H9 (cell line): ENCODE measurements at regions not wholly inside any gene's neighbourhood (a gene's known extent, or its start where the extent isn't known, plus 50 kb on each side); places are given as distances from the start of the nearest gene placed in this dataset.

ENCODE experiments used
- DNase-seq: peaks from one replicate; pipeline ENCODE4 v3.0.0-alpha.2; 2017
- H2AFZ ChIP-seq: one replicate; pipeline ENCODE4 v1.6.1; 2013; ENCODE audit warnings: mild to moderate bottlenecking, low read length, control low read depth, moderate library complexity
- H2AK5ac ChIP-seq: 2 replicates; pipeline ENCODE4 v1.6.1; 2013; ENCODE audit warnings: low read length, control low read depth, mixed read lengths; ENCODE audit not compliant: insufficient read length
- H2BK120ac ChIP-seq: one replicate; pipeline ENCODE4 v1.6.1; 2013; ENCODE audit warnings: low read depth, mild to moderate bottlenecking, low read length, control low read depth, inconsistent platforms; ENCODE audit not compliant: poor library complexity, severe bottlenecking
- H2BK12ac ChIP-seq: 2 replicates; pipeline ENCODE4 v1.6.1; 2013; ENCODE audit warnings: low read length, control low read depth, mixed read lengths, low read depth; ENCODE audit not compliant: insufficient read length
- H2BK15ac ChIP-seq: 2 replicates; pipeline ENCODE4 v1.6.1; 2013; ENCODE audit warnings: low read depth, low read length, control low read depth
- H2BK20ac ChIP-seq: one replicate; pipeline ENCODE4 v1.6.1; 2013; ENCODE audit warnings: low read depth, mild to moderate bottlenecking, low read length, control low read depth, inconsistent platforms; ENCODE audit not compliant: poor library complexity, severe bottlenecking
- H2BK5ac ChIP-seq: 2 replicates; pipeline ENCODE4 v1.6.1; 2013; ENCODE audit warnings: low read length, control low read depth, mixed read lengths; ENCODE audit not compliant: insufficient read length
- H3K14ac ChIP-seq: 2 replicates; pipeline ENCODE4 v1.6.1; 2013; ENCODE audit warnings: low read length, control low read depth; ENCODE audit not compliant: insufficient read depth
- H3K18ac ChIP-seq: 2 replicates; pipeline ENCODE4 v1.6.1; 2013; ENCODE audit warnings: low read depth, mild to moderate bottlenecking, mixed read lengths, low read length, control low read depth; ENCODE audit not compliant: insufficient read length
- H3K23ac ChIP-seq: 2 replicates; pipeline ENCODE4 v1.6.1; 2013; ENCODE audit warnings: low read length, control low read depth, mixed read lengths, low read depth; ENCODE audit not compliant: insufficient read length
- H3K23me2 ChIP-seq: 2 replicates; pipeline ENCODE4 v1.6.1; 2013; ENCODE audit warnings: low read depth, mild to moderate bottlenecking, mixed read lengths, low read length, control low read depth; ENCODE audit not compliant: insufficient read length, poor library complexity, severe bottlenecking
- H3K27ac ChIP-seq: 2 replicates; pipeline ENCODE4 v1.5.1; 2013; ENCODE audit warnings: low read length, control low read depth, mixed read lengths, low read depth; ENCODE audit not compliant: insufficient read length
- H3K27me3 ChIP-seq: 2 replicates; pipeline ENCODE4 v1.6.1; 2013; ENCODE audit warnings: low read length, control low read depth, inconsistent platforms; ENCODE audit not compliant: insufficient read depth
- H3K4ac ChIP-seq: 2 replicates; pipeline ENCODE4 v1.6.1; 2013; ENCODE audit warnings: low read depth, mild to moderate bottlenecking, control low read depth, inconsistent platforms, low read length, moderate library complexity
- H3K4me1 ChIP-seq: 2 replicates; pipeline ENCODE4 v1.6.1; 2013; ENCODE audit warnings: low read length, control low read depth, inconsistent platforms; ENCODE audit not compliant: insufficient read depth
- H3K4me2 ChIP-seq: 2 replicates; pipeline ENCODE4 v1.6.1; 2013; ENCODE audit warnings: low read length, control low read depth, mixed read lengths; ENCODE audit not compliant: insufficient read length, insufficient read depth
- H3K56ac ChIP-seq: 2 replicates; pipeline ENCODE4 v1.6.1; 2013; ENCODE audit warnings: low read depth, mild to moderate bottlenecking, mixed read lengths, low read length, control low read depth; ENCODE audit not compliant: insufficient read length
- H3K79me1 ChIP-seq: 2 replicates; pipeline ENCODE4 v1.6.1; 2013; ENCODE audit warnings: low read depth, mild to moderate bottlenecking, moderate library complexity, low read length, control low read depth, inconsistent platforms; ENCODE audit not compliant: insufficient read depth, poor library complexity, severe bottlenecking
- H3K79me2 ChIP-seq: 2 replicates; pipeline ENCODE4 v1.6.1; 2013; ENCODE audit warnings: low read length, control low read depth, inconsistent platforms; ENCODE audit not compliant: insufficient read depth
- H3K9ac ChIP-seq: 2 replicates; pipeline ENCODE4 v1.6.1; 2013; ENCODE audit warnings: low read length, control low read depth, mixed read lengths; ENCODE audit not compliant: insufficient read length; ENCODE audit errors: extremely low read depth
- H3K9me3 ChIP-seq: one replicate; pipeline ENCODE4 v1.6.1; 2013; ENCODE audit warnings: low read depth, low read length, inconsistent platforms; ENCODE audit not compliant: control insufficient read depth
- H3T11ph ChIP-seq: one replicate; pipeline ENCODE4 v1.6.1; 2013; ENCODE audit warnings: mild to moderate bottlenecking, low read length, control low read depth, inconsistent platforms
- H4K20me1 ChIP-seq: one replicate; pipeline ENCODE4 v1.6.1; 2013; ENCODE audit not compliant: control insufficient read depth, insufficient read length, insufficient read depth
- H4K5ac ChIP-seq: 2 replicates; pipeline ENCODE4 v1.6.1; 2013; ENCODE audit warnings: low read depth, mild to moderate bottlenecking, mixed read lengths, low read length, control low read depth; ENCODE audit not compliant: insufficient read length
- H4K8ac ChIP-seq: replicated peaks from 2 replicates; pipeline ENCODE4 v1.6.1; 2013; ENCODE audit warnings: low read length, control low read depth, mixed read lengths, low read depth; ENCODE audit not compliant: insufficient read length
- H4K91ac ChIP-seq: 2 replicates; pipeline ENCODE4 v1.6.1; 2013; ENCODE audit warnings: low read depth, mild to moderate bottlenecking, moderate library complexity, mixed read lengths, low read length, control low read depth; ENCODE audit not compliant: insufficient read length
- H3K27ac Mint-ChIP-seq, 3 experiments: 2 replicates in 2 of 3; 3 replicates in 1 of 3; pipeline ENCODE4 v1.8.0; 2020 to 2021; ENCODE audit warnings: mixed read lengths in 3 of 3, mild to moderate bottlenecking in 1 of 3, moderate library complexity in 1 of 3
- H3K27me3 Mint-ChIP-seq: 2 replicates; pipeline ENCODE4 v1.8.0; 2021; ENCODE audit warnings: low read depth, mild to moderate bottlenecking, moderate library complexity, mixed read lengths
- H3K36me3 Mint-ChIP-seq, 3 experiments: 2 replicates in 2 of 3; 3 replicates in 1 of 3; pipeline ENCODE4 v1.8.0; 2020 to 2021; ENCODE audit warnings: low read depth in 3 of 3, mixed read lengths in 3 of 3; ENCODE audit not compliant: insufficient read depth in 1 of 3
- H3K4me1 Mint-ChIP-seq, 2 experiments: 2 replicates each; pipeline ENCODE4 v1.8.0; 2020; ENCODE audit warnings: mixed read lengths in 2 of 2
- H3K4me3 Mint-ChIP-seq, 2 experiments: 2 replicates in 1 of 2; 3 replicates in 1 of 2; pipeline ENCODE4 v1.8.0; 2020 to 2021; ENCODE audit warnings: mild to moderate bottlenecking in 2 of 2, mixed read lengths in 2 of 2, moderate library complexity in 1 of 2
- H3K9me3 Mint-ChIP-seq, 2 experiments: 2 replicates in 1 of 2; 3 replicates in 1 of 2; pipeline ENCODE4 v1.8.0; 2020; ENCODE audit warnings: mild to moderate bottlenecking in 2 of 2, mixed read lengths in 2 of 2, moderate library complexity in 1 of 2
- WGBS: extraction: QIAGEN DNeasy Blood & Tissue Kit; methylation state at CpG from one replicate; pipeline ENCODE4 v1.1.7; 2013; ENCODE audit warnings: missing lambda C conversion rate, low lambda C conversion rate, mixed read lengths; ENCODE audit not compliant: insufficient read length; ENCODE audit errors: extremely low coverage; 5-methylcytosine and 5-hydroxymethylcytosine counted together
- TF ChIP-seq, protein P1 (sequence below): fragments of 200-600 bp; sonication (generic); conservative IDR thresholded peaks from 3 replicates; pipeline ENCODE4 v1.8.0; 2021; ENCODE audit warnings: antibody characterized with exemption, mild to moderate bottlenecking

- no peaks in the 10 kb centered on the region for H3K79me2 ChIP-seq
- H3K9me3 ChIP-seq, result no peaks in the 10 kb centered on the region
- H4K5ac ChIP-seq, result no peak overlapping the region
- no peak overlapping the region for H3K14ac ChIP-seq
- no peak overlapping the region for H2BK12ac ChIP-seq
- no peak overlapping the region for H3K56ac ChIP-seq
- H3K4ac ChIP-seq, result no peak overlapping the region
- no peak overlapping the region for H3T11ph ChIP-seq
- H3K27ac ChIP-seq, result no peak overlapping the region
- Mint-ChIP-seq H3K4me3 (no peak overlapping the region), H3K27ac (no peak overlapping the region), H3K27me3 (no peaks in the 10 kb centered on the region), H3K9me3 (no peaks in the 10 kb centered on the region), H3K4me1 (peaks cover 13 to 14% of the 10 kb centered on the region in 2 experiments), H3K36me3 (no peaks in the 10 kb centered on the region)
- H2AK5ac ChIP-seq, result no peak overlapping the region
- no peak overlapping the region for H3K23ac ChIP-seq
- H2BK5ac ChIP-seq, result no peak overlapping the region
- WGBS, result no CpG with 5 or more reads among the region's 3 CpGs
- H3K4me2 ChIP-seq, result no peak overlapping the region
- H2BK20ac ChIP-seq, result no peak overlapping the region
- no peaks in the 10 kb centered on the region for H3K79me1 ChIP-seq
- H3K9ac ChIP-seq, result no peak overlapping the region
- no peak overlapping the region for H2BK120ac ChIP-seq
- no peak overlapping the region for H4K91ac ChIP-seq
- no peak overlapping the region for H2AFZ ChIP-seq
- H3K23me2 ChIP-seq, result no peaks in the 10 kb centered on the region
- DNase-seq, result no peak
- H3K4me1 ChIP-seq, result no peaks in the 10 kb centered on the region
- no peaks in the 10 kb centered on the region for H4K20me1 ChIP-seq
- TF ChIP-seq, protein P1, sequence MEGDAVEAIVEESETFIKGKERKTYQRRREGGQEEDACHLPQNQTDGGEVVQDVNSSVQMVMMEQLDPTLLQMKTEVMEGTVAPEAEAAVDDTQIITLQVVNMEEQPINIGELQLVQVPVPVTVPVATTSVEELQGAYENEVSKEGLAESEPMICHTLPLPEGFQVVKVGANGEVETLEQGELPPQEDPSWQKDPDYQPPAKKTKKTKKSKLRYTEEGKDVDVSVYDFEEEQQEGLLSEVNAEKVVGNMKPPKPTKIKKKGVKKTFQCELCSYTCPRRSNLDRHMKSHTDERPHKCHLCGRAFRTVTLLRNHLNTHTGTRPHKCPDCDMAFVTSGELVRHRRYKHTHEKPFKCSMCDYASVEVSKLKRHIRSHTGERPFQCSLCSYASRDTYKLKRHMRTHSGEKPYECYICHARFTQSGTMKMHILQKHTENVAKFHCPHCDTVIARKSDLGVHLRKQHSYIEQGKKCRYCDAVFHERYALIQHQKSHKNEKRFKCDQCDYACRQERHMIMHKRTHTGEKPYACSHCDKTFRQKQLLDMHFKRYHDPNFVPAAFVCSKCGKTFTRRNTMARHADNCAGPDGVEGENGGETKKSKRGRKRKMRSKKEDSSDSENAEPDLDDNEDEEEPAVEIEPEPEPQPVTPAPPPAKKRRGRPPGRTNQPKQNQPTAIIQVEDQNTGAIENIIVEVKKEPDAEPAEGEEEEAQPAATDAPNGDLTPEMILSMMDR, result no peak
- H3K18ac ChIP-seq, result no peak overlapping the region
- no peak overlapping the region for H4K8ac ChIP-seq
- H2BK15ac ChIP-seq, result no peak overlapping the region
- no peaks in the 10 kb centered on the region for H3K27me3 ChIP-seq
These were observed 119.3 kb downstream of the TMCO5A start for GRCh38 chr15:38053776-38054175.
